CD14-positive monocyte (primary cell): ENCODE measurements at regions not wholly inside any gene's neighbourhood (a gene's known extent, or its start where the extent isn't known, plus 50 kb on each side); places are given as distances from the start of the nearest gene placed in this dataset.

Experiments
- DNase-seq, 3 donors: peaks; one replicate each; pipeline ENCODE4 v3.0.0-alpha.2; 2011 to 2022
- H2AFZ ChIP-seq: 2 replicates; pipeline ENCODE4 v1.6.0; 2012; ENCODE audit warnings: mild to moderate bottlenecking, low read depth, low read length, inconsistent platforms; ENCODE audit not compliant: insufficient read depth, poor library complexity, severe bottlenecking
- H3K27ac ChIP-seq, 2 donors: 1 replicate in 1 of 2; 2 replicates in 1 of 2; pipeline ENCODE4 v1.5.1; 2012 to 2013; ENCODE audit warnings: low read length in 2 of 2, control low read depth in 1 of 2, inconsistent platforms in 1 of 2, low read depth in 1 of 2, mild to moderate bottlenecking in 1 of 2
- H3K27me3 ChIP-seq, 2 donors: one replicate each; pipeline versions ENCODE4 v1.6.0 to v1.6.1; 2011 to 2013; ENCODE audit warnings: low read length in 2 of 2; ENCODE audit not compliant: control insufficient read depth in 2 of 2, insufficient read depth in 2 of 2
- H3K36me3 ChIP-seq, 2 donors: replicated peaks in 1 of 2; 1 replicate in 1 of 2; 2 replicates in 1 of 2; pipeline versions ENCODE4 v1.5.1 to v1.6.1; 2012 to 2013; ENCODE audit warnings: low read length in 2 of 2, control low read depth in 1 of 2, inconsistent platforms in 1 of 2, mild to moderate bottlenecking in 1 of 2; ENCODE audit not compliant: insufficient read depth in 2 of 2, control insufficient read depth in 1 of 2
- H3K4me1 ChIP-seq, 2 donors: 1 replicate in 1 of 2; 2 replicates in 1 of 2; pipeline versions ENCODE4 v1.5.1 to v1.6.1; 2012 to 2013; ENCODE audit warnings: low read length in 2 of 2, control low read depth in 1 of 2, inconsistent platforms in 1 of 2, mild to moderate bottlenecking in 1 of 2, moderate library complexity in 1 of 2; ENCODE audit not compliant: insufficient read depth in 2 of 2, control insufficient read depth in 1 of 2
- H3K4me2 ChIP-seq: replicated peaks from 2 replicates; pipeline ENCODE3; 2012; ENCODE audit warnings: low read length, moderate library complexity, mild to moderate bottlenecking; ENCODE audit not compliant: poor library complexity, severe bottlenecking; ENCODE audit errors: extremely low read depth
- H3K4me3 ChIP-seq, 3 experiments: fragments of 200-600 bp in 1 of 3; sonication (generic) in 1 of 3; replicated peaks in 1 of 3; 1 replicate in 2 of 3; 2 replicates in 1 of 3; pipeline ENCODE4 v1.5.1; 2011 to 2013; ENCODE audit warnings: low read length in 3 of 3, mild to moderate bottlenecking in 3 of 3, control low read depth in 2 of 3, low read depth in 2 of 3, inconsistent platforms in 1 of 3, moderate library complexity in 1 of 3
- H3K79me2 ChIP-seq: 2 replicates; pipeline ENCODE4 v1.6.0; 2012; ENCODE audit warnings: mild to moderate bottlenecking, control low read depth, inconsistent platforms, low read length, moderate library complexity; ENCODE audit not compliant: insufficient read depth
- H3K9ac ChIP-seq: 2 replicates; pipeline ENCODE4 v1.6.0; 2017; ENCODE audit warnings: low read length, mild to moderate bottlenecking; ENCODE audit not compliant: insufficient read depth, poor library complexity, severe bottlenecking
- H3K9me3 ChIP-seq, 2 donors: replicated peaks in 1 of 2; 1 replicate in 1 of 2; 2 replicates in 1 of 2; pipeline versions ENCODE4 v1.5.1 to v1.6.1; 2012 to 2013; ENCODE audit warnings: low read length in 2 of 2, control low read depth in 1 of 2; ENCODE audit not compliant: control insufficient read depth in 1 of 2, insufficient read depth in 1 of 2
- H4K20me1 ChIP-seq: 2 replicates; pipeline ENCODE4 v1.6.0; 2012; ENCODE audit warnings: mild to moderate bottlenecking, low read length, control low read depth, moderate library complexity; ENCODE audit not compliant: insufficient read depth
- H3K27ac Mint-ChIP-seq, 7 donors: one replicate each; pipeline ENCODE4 v1.8.0; 2020; ENCODE audit warnings: mild to moderate bottlenecking in 7 of 7, mixed read lengths in 7 of 7, moderate library complexity in 6 of 7, inconsistent platforms in 2 of 7
- H3K27me3 Mint-ChIP-seq, 3 donors: one replicate each; pipeline ENCODE4 v1.8.0; 2021 to 2022; ENCODE audit warnings: low read depth in 3 of 3, mild to moderate bottlenecking in 3 of 3, mixed read lengths in 3 of 3, moderate library complexity in 3 of 3, inconsistent platforms in 1 of 3
- H3K36me3 Mint-ChIP-seq, 2 donors: one replicate each; pipeline ENCODE4 v1.8.0; 2020; ENCODE audit warnings: mixed read lengths in 2 of 2, inconsistent platforms in 1 of 2, mild to moderate bottlenecking in 1 of 2
- H3K4me1 Mint-ChIP-seq: one replicate; pipeline ENCODE4 v1.8.0; 2020; ENCODE audit warnings: mild to moderate bottlenecking, mixed read lengths
- H3K4me3 Mint-ChIP-seq, 2 donors: one replicate each; pipeline ENCODE4 v1.8.0; 2020; ENCODE audit warnings: mild to moderate bottlenecking in 2 of 2, mixed read lengths in 2 of 2, moderate library complexity in 1 of 2
- H3K9me3 Mint-ChIP-seq, 7 donors: one replicate each; pipeline ENCODE4 v1.8.0; 2020 to 2022; ENCODE audit warnings: mixed read lengths in 7 of 7, mild to moderate bottlenecking in 6 of 7, moderate library complexity in 6 of 7, inconsistent platforms in 2 of 7
- CTCF ChIP-seq: fragments of 200-600 bp; IDR thresholded peaks from one replicate; pipeline ENCODE4 v1.8.0; 2022; ENCODE audit warnings: antibody characterized with exemption, mild to moderate bottlenecking
- WGBS: methylation state at CpG from one replicate; pipeline ENCODE4 v1.1.5; 2013; ENCODE audit warnings: missing lambda C conversion rate; ENCODE audit not compliant: insufficient coverage; 5-methylcytosine and 5-hydroxymethylcytosine counted together
- intact Hi-C, 2 donors: fragments of 100-400 bp; cut with micrococcal nuclease; formaldehyde crosslinking; loops; one replicate each; pipeline versions ENCODE4 v1.15.0 to v1.15.1; 2023

- no peak overlapping the region for H3K9ac ChIP-seq
- Mint-ChIP-seq H3K27me3 (peaks cover 0 to 4% (median 0%) of the 10 kb centered on the region in 3 donors), H3K27ac (peak overlapping the region in 1 of 7 donors; percentile 25), H3K36me3 (peaks cover 3 to 5% of the 10 kb centered on the region in 2 donors), H3K9me3 (peaks cover 0 to 10% (median 4%) of the 10 kb centered on the region in 7 donors), H3K4me1 (peaks cover 47% of the 10 kb centered on the region), H3K4me3 (peak overlapping the region in 1 of 2 donors; percentile 57)
- H3K27ac ChIP-seq = no peak overlapping the region
- peaks cover 38 to 50% of the 10 kb centered on the region in 2 donors for H3K4me1 ChIP-seq
- H2AFZ ChIP-seq = no peak overlapping the region
- no peaks in the 10 kb centered on the region for H3K36me3 ChIP-seq
- no peak overlapping the region for H3K4me2 ChIP-seq
- no peaks in the 10 kb centered on the region for H3K79me2 ChIP-seq
- H3K27me3 ChIP-seq = no peaks in the 10 kb centered on the region
- H3K9me3 ChIP-seq = no peaks in the 10 kb centered on the region
- no peak overlapping the region for H3K4me3 ChIP-seq
- WGBS = no CpG with 5 or more reads among the region's 5 CpGs
- no peak for TF ChIP-seq CTCF
- DNase-seq = no peak
- H4K20me1 ChIP-seq = no peaks in the 10 kb centered on the region
- intact Hi-C loops = no loop called here
Measured at GRCh38 chr1:31485166-31485565, 72.2 kb downstream of the SERINC2 start.

GRCh38 chr1:31487143-31487542 is 74.1 kb downstream of the SERINC2 start:
- Histone ChIP-seq H3K9me3 (no peaks in the 10 kb centered on the region), H3K36me3 (no peaks in the 10 kb centered on the region), H3K9ac (no peak overlapping the region), H4K20me1 (no peaks in the 10 kb centered on the region), H2AFZ (no peak overlapping the region), H3K4me3 (no peak overlapping the region), H3K79me2 (no peaks in the 10 kb centered on the region), H3K27ac (no peak overlapping the region), H3K4me1 (peaks cover 27 to 33% of the 10 kb centered on the region in 2 donors), H3K4me2 (no peak overlapping the region), H3K27me3 (no peaks in the 10 kb centered on the region)
- Mint-ChIP-seq H3K36me3 (peaks cover 3% of the 10 kb centered on the region in 2 donors), H3K4me1 (peaks cover 31% of the 10 kb centered on the region), H3K27me3 (peaks cover 0 to 4% (median 0%) of the 10 kb centered on the region in 3 donors), H3K9me3 (peaks cover 0 to 7% (median 3%) of the 10 kb centered on the region in 7 donors), H3K4me3 (no peak overlapping the region), H3K27ac (peak overlapping the region in 1 of 7 donors; percentile 36)
- no peak for TF ChIP-seq CTCF
- peak in 1 of 3 donors; percentile 11 for DNase-seq
- no CpG with 5 or more reads among the region's 3 CpGs for WGBS
- intact Hi-C loops = no loop called here
